K562 (cell line): ENCODE measurements at regions not wholly inside any gene's neighbourhood (a gene's known extent, or its start where the extent isn't known, plus 50 kb on each side); places are given as distances from the start of the nearest gene placed in this dataset.

ENCODE experiments used
- ATAC-seq: fragments of 200-7000 bp; cut with Tn5 transposase; 3 replicates; pipeline ENCODE4 v1.9.1; 2020; ENCODE audit warnings: moderate library complexity
- BruUV-seq: library from RNA; stranded (reverse); fragments of 400-500 nt; replicated peaks from 2 replicates; lab custom pipeline; 2021; lab: Mats Ljungman, UMichigan
- CTCF ChIA-PET: fragments of 300-600 bp; formaldehyde crosslinking; extraction: SDS; loops from one replicate; lab custom pipeline; 2021; ENCODE audit warnings: low intra/inter-chr PET ratio; lab: Yijun Ruan, JAX
- POLR2A ChIA-PET: fragments of 300-600, 350-650 bp; sonication (Branson Sonifier 250); formaldehyde crosslinking; extraction: SDS; loops from one replicate; lab custom pipeline; 2021; ENCODE audit warnings: antibody characterized with exemption, inconsistent platforms; lab: Yijun Ruan, JAX
- DNase-seq, 4 experiments: peaks; one replicate each; pipeline versions ENCODE4 v3.0.0 to v3.0.0-alpha.2; 2011 to 2018; ENCODE audit warnings: low spot score in 3 of 4, mixed read lengths in 3 of 4; ENCODE audit errors: extremely low read depth in 1 of 4
- FAIRE-seq: peaks from 2 replicates; lab custom pipeline; 2011; peaks lifted over from hg19 to GRCh38; lab: Jason Lieb, UNC
- H2AFZ ChIP-seq: 2 replicates; pipeline ENCODE4 v1.6.0; 2011; ENCODE audit warnings: low read depth, low read length, control low read depth, inconsistent platforms
- H3K27ac ChIP-seq: fragments of 200-600 bp; 3 replicates; pipeline ENCODE4 v1.8.0; 2011; ENCODE audit warnings: low read depth, mild to moderate bottlenecking, control low read depth, inconsistent platforms, low read length, moderate library complexity, mixed read lengths; ENCODE audit errors: extremely low read depth
- H3K27me3 ChIP-seq, 2 experiments: fragments of 300-600 bp in 1 of 2; 2 replicates in 1 of 2; 3 replicates in 1 of 2; pipeline versions ENCODE4 v1.6.0 to v1.8.0; 2011; ENCODE audit warnings: inconsistent platforms in 2 of 2, low read length in 2 of 2, mild to moderate bottlenecking in 1 of 2, mixed read lengths in 1 of 2, moderate library complexity in 1 of 2; ENCODE audit not compliant: control insufficient read depth in 2 of 2, insufficient read depth in 2 of 2
- H3K36me3 ChIP-seq: fragments of 300-600 bp; 3 replicates; pipeline ENCODE4 v1.8.0; 2011; ENCODE audit warnings: mild to moderate bottlenecking, low read length, inconsistent platforms; ENCODE audit not compliant: control insufficient read depth, insufficient read depth
- H3K4me1 ChIP-seq, 2 experiments: fragments of 200-600 bp in 1 of 2; replicated peaks in 1 of 2; 2 replicates in 1 of 2; 3 replicates in 1 of 2; pipeline versions ENCODE4 v1.5.1 to v1.8.0; 2011; ENCODE audit warnings: inconsistent platforms in 2 of 2, low read length in 2 of 2, mild to moderate bottlenecking in 1 of 2, mixed read lengths in 1 of 2, moderate library complexity in 1 of 2; ENCODE audit not compliant: control insufficient read depth in 2 of 2, insufficient read depth in 2 of 2
- H3K4me2 ChIP-seq: 2 replicates; pipeline ENCODE4 v1.6.1; 2011; ENCODE audit warnings: low read length, control low read depth, inconsistent platforms, mixed read lengths; ENCODE audit not compliant: insufficient read depth
- H3K4me3 ChIP-seq: fragments of 200-600 bp; sonication (generic), shearing (Covaris generic); 2 replicates; pipeline ENCODE4 v1.5.1; 2016; ENCODE audit warnings: control low read depth, inconsistent platforms
- H3K79me2 ChIP-seq: fragments of 200-600 bp; 3 replicates; pipeline ENCODE4 v1.8.0; 2011; ENCODE audit warnings: low read length, inconsistent platforms; ENCODE audit not compliant: control insufficient read depth, insufficient read depth
- H3K9ac ChIP-seq, 2 experiments: 2 replicates each; pipeline versions ENCODE4 v1.6.0 to v1.6.1; 2011; ENCODE audit warnings: low read depth in 2 of 2, low read length in 2 of 2, control low read depth in 1 of 2, inconsistent platforms in 1 of 2, mild to moderate bottlenecking in 1 of 2, mixed read lengths in 1 of 2; ENCODE audit not compliant: insufficient read depth in 1 of 2
- H3K9me1 ChIP-seq: one replicate; pipeline ENCODE4 v1.6.0; 2011; ENCODE audit warnings: inconsistent platforms, mild to moderate bottlenecking, low read length, moderate library complexity; ENCODE audit not compliant: control insufficient read depth, insufficient read depth
- H3K9me3 ChIP-seq: replicated peaks from 2 replicates; pipeline ENCODE4 v1.5.1; 2011; ENCODE audit warnings: low read depth, low read length, inconsistent platforms; ENCODE audit not compliant: control insufficient read depth, insufficient read depth
- H4K20me1 ChIP-seq: replicated peaks from 2 replicates; pipeline ENCODE4 v1.6.1; 2011; ENCODE audit warnings: low read length, inconsistent platforms, mixed read lengths; ENCODE audit not compliant: control insufficient read depth, insufficient read depth
- CHAMP1 ChIP-seq: fragments of 450-650 bp; IDR thresholded peaks from 2 replicates; pipeline ENCODE4 v1.6.1; 2016; ENCODE audit warnings: mild to moderate bottlenecking
- CREB1 ChIP-seq, 2 experiments: sonication (generic) in 1 of 2; formaldehyde crosslinking in 1 of 2; IDR thresholded peaks; 2 replicates each; pipeline versions ENCODE4 v1.6.1 to v1.8.0; 2012 to 2022; ENCODE audit warnings: inconsistent platforms in 1 of 2, mild to moderate bottlenecking in 1 of 2, missing genetic modification reagents in 1 of 2, moderate library complexity in 1 of 2
- ELF1 ChIP-seq: fragments of 200-800 bp; sonication (Bioruptor generic); IDR thresholded peaks from 2 replicates; pipeline ENCODE4 v1.6.1; 2016; ENCODE audit warnings: missing genetic modification characterization, missing compliant biosample characterization
- FOXP4 ChIP-seq: sonication (generic); formaldehyde crosslinking; IDR thresholded peaks from 2 replicates; pipeline ENCODE4 v1.8.0; 2022; ENCODE audit warnings: mild to moderate bottlenecking, missing genetic modification reagents, borderline replicate concordance
- GMEB1 ChIP-seq: fragments of 250-450 bp; sonication (Bioruptor Pico); IDR thresholded peaks from 2 replicates; pipeline ENCODE4 v1.4.0; 2020; ENCODE audit warnings: mild to moderate bottlenecking
- KAT8 ChIP-seq: fragments of 450-650 bp; IDR thresholded peaks from 2 replicates; pipeline ENCODE4 v1.6.1; 2016; ENCODE audit warnings: low read depth, mild to moderate bottlenecking
- MECOM ChIP-seq: fragments of 250-450 bp; sonication (Bioruptor Pico); IDR thresholded peaks from 2 replicates; pipeline ENCODE4 v1.8.0; 2022; ENCODE audit warnings: inconsistent platforms
- PHF8 ChIP-seq: fragments of 200-600 bp; sonication (generic); IDR thresholded peaks from 2 replicates; pipeline ENCODE4 v1.6.1; 2012; ENCODE audit warnings: mixed run types, mild to moderate bottlenecking, inconsistent platforms, low read length, moderate library complexity, borderline replicate concordance
- RBM14 ChIP-seq: fragments of 200-400 bp; formaldehyde crosslinking; IDR thresholded peaks from 2 replicates; pipeline ENCODE4 v1.6.1; 2018; ENCODE audit warnings: low read depth, mild to moderate bottlenecking, low read length, moderate library complexity, borderline replicate concordance; ENCODE audit not compliant: insufficient read depth
- USF2 ChIP-seq: sonication (generic); formaldehyde crosslinking; IDR thresholded peaks from 2 replicates; pipeline ENCODE4 v1.5.0; 2020; ENCODE audit warnings: missing genetic modification reagents
- WGBS: fragments of 100-300 bp; shearing (Covaris generic); methylation state at CpG from one replicate; pipeline ENCODE4 v1.1.6; 2016; ENCODE audit warnings: low coverage, mixed read lengths; ENCODE audit not compliant: insufficient coverage; ENCODE audit errors: missing lambda C conversion rate; 5-methylcytosine and 5-hydroxymethylcytosine counted together
- in situ Hi-C: fragments of 300-500 bp; cut with MboI; formaldehyde crosslinking; loops from 4 replicates; pipeline ENCODE4 v1.15.0; 2018; ENCODE audit warnings: inconsistent platforms, mixed read lengths
- intact Hi-C: fragments of 100-400 bp; cut with micrococcal nuclease; formaldehyde crosslinking; loops from 2 replicates; pipeline ENCODE4 v1.14.2; 2022

- Histone ChIP-seq H3K9me3 (no peaks in the 10 kb centered on the region), H3K9me1 (no peaks in the 10 kb centered on the region), H3K36me3 (no peaks in the 10 kb centered on the region), H3K9ac (no peak overlapping the region), H3K79me2 (no peaks in the 10 kb centered on the region), H4K20me1 (no peaks in the 10 kb centered on the region), H3K4me2 (no peak overlapping the region), H3K4me1 (no peaks in the 10 kb centered on the region), H3K4me3 (no peak overlapping the region)
- BruUV-seq = no TSS peak
- intact Hi-C loops = no loop called here
- WGBS = 2% methylated on average over 12 of the region's 12 CpGs
- CTCF ChIA-PET = interaction anchor here (0.6 kb wide), 1 partner anchor 328 kb away, joined by 5 read pairs; no protein-coding TSS in a partner anchor
- DNase-seq = no peak
- POLR2A ChIA-PET = no interaction called here
- TF ChIP-seq RBM14 = no peak
- TF ChIP-seq KAT8 = no peak
- no peak for TF ChIP-seq USF2 (CRISPR knock-in tag)
- TF ChIP-seq GMEB1 (CRISPR knock-in tag) = no peak
- no peak for TF ChIP-seq FOXP4 (CRISPR knock-in tag)
- no peak for TF ChIP-seq MECOM (CRISPR knock-in tag)
- TF ChIP-seq CREB1 (IDR thresholded peaks at IDR 0.05) = no peak
- no peak for TF ChIP-seq CREB1 (CRISPR knock-in tag; IDR thresholded peaks at IDR 0.05)
- TF ChIP-seq CHAMP1 = no peak
- TF ChIP-seq PHF8 = no peak
- TF ChIP-seq ELF1 (tag) = no peak
- TF ChIP-seq, all 486 proteins: peak for 0
- Histone ChIP-seq H3K27ac (no peak overlapping the region), H3K27me3 (peaks cover 7 to 14% of the 10 kb centered on the region in 2 experiments; a peak in 3 of 5 replicates), H2AFZ (no peak overlapping the region)
- ATAC-seq (no peak), FAIRE-seq (no peak)
- in situ Hi-C loops = no loop called here
Measured at GRCh38 chr3:194925614-194926013, 239.9 kb downstream of the FAM43A start.
